Cardiac fibroblast (primary cell): ENCODE measurements at regions not wholly inside any gene's neighbourhood (a gene's known extent, or its start where the extent isn't known, plus 50 kb on each side); places are given as distances from the start of the nearest gene placed in this dataset.
"Not testable (repeated sequence)": the region's sequence is repeated elsewhere in the genome, so short reads cannot be mapped to it uniquely, and the experiment has no call there.

Source experiments
- DNase-seq, 2 donors: peaks; one replicate each; pipeline versions ENCODE4 v3.0.0 to v3.0.0-alpha.2; 2010; ENCODE audit warnings: low read depth in 2 of 2
- H3K4me3 ChIP-seq, 2 donors: replicated peaks in 1 of 2; 1 replicate in 1 of 2; 2 replicates in 1 of 2; pipeline ENCODE4 v1.5.1; 2011; ENCODE audit warnings: low read depth in 2 of 2, low read length in 2 of 2, mild to moderate bottlenecking in 2 of 2, moderate library complexity in 1 of 2
- CTCF ChIP-seq: IDR thresholded peaks from one replicate; pipeline ENCODE4 v1.5.1; 2011; ENCODE audit warnings: low read depth, mild to moderate bottlenecking, low read length, inconsistent platforms

GRCh38 chr4:163726641-163727040 lies 232.2 kb downstream of the TMA16 start:
- no peak for DNase-seq

DNA sequence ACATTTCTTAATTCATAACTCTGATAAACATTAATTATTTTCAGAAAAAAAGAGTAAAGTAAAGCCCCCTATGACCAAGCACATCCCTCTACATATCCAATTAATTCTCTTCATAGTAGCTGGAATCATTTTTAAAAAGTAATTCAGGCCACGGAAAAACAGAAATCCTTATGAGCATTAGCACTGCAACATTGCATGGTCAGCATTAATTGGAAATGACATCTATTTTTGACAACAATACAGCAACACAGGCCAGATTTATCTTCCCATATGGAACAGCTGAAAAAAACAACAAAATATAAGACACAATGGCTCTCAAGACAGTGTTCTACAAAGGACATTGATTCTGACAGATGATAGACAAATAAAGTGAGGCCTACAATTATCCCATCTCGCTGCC lies 236.6 kb downstream of the TMA16 start:
- TF ChIP-seq CTCF, result no peak
- H3K4me3 ChIP-seq, result no peak overlapping the region
- DNase-seq, result no peak

More at GRCh38 chr4:163726641-163727040, 232.2 kb downstream of the TMA16 start:
- no peak for TF ChIP-seq CTCF
- no peak overlapping the region for H3K4me3 ChIP-seq

- TF ChIP-seq CTCF, result no peak
- no peak overlapping the region for H3K4me3 ChIP-seq
Observed at GRCh38 chr4:163732473-163732872, 238.0 kb downstream of the TMA16 start.

GRCh38 chr4:163736876-163737275 lies 242.4 kb downstream of the TMA16 start:
- no peak for DNase-seq
- H3K4me3 ChIP-seq, result no peak overlapping the region
- no peak for TF ChIP-seq CTCF

More at GRCh38 chr4:163732473-163732872, 238.0 kb downstream of the TMA16 start:
- no peak for DNase-seq

GRCh38 chr4:163737846-163738245 lies 243.4 kb downstream of the TMA16 start:
- DNase-seq, result not testable (repeated sequence)

GRCh38 chr4:163738521-163738920 lies 244.0 kb downstream of the TMA16 start:
- TF ChIP-seq CTCF, result no peak
- DNase-seq, result no peak
- no peak overlapping the region for H3K4me3 ChIP-seq

More at GRCh38 chr4:163737846-163738245, 243.4 kb downstream of the TMA16 start:
- H3K4me3 ChIP-seq, result not testable (repeated sequence)

DNA sequence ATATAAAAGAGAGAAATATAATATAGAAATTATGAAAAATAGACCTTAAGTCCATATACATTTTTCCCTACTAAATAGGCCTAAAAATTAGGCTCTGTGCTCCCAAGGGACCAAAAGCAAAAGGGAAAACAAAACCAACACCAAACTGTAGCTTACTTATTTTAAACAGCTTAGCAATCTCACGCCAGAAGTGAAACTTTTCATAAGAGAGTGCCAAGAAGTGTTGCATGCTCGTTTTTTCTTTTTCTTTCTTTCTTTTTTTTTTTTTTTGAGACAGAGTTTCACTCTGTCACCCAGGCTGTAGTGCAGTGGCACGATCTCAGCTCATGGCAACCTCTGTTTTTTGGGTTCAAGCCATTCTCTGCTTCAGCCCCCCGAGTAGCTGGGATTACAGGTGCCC lies 250.4 kb downstream of the TMA16 start:
- TF ChIP-seq CTCF, result no peak
- no peak overlapping the region for H3K4me3 ChIP-seq
- DNase-seq, result no peak
